HG02588 (cell line): ENCODE measurements at regions not wholly inside any gene's neighbourhood (a gene's known extent, or its start where the extent isn't known, plus 50 kb on each side); places are given as distances from the start of the nearest gene placed in this dataset.
"Not testable (repeated sequence)": the region's sequence is repeated elsewhere in the genome, so short reads cannot be mapped to it uniquely, and the experiment has no call there.

Source experiments
- ATAC-seq: cut with Tn5 transposase; IDR thresholded peaks from one replicate; pipeline ENCODE4 v1.9.1; 2021; ENCODE audit warnings: mild to moderate bottlenecking, moderate library complexity; ENCODE audit not compliant: unreplicated experiment

DNA sequence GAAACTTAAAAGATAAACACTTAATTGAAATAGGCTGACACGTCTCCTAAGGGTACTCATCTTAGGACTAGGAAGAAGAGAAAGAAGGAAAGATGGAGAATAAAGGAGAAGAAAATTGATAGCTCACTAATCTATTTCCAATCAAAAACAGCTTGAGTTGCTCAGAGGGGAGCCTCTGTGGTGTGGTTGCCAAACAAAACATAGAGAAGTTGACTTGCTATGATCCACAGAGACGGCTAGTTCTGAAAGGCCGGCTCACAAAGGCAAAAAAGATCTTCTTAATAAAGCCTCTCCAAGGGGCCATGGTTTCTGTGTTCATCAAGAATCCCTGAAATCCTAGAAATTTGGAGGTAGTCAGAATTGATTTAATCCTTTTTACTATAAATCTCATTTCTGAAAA, 644.1 kb downstream of the LMO4 start:
- ATAC-seq = no peak

DNA sequence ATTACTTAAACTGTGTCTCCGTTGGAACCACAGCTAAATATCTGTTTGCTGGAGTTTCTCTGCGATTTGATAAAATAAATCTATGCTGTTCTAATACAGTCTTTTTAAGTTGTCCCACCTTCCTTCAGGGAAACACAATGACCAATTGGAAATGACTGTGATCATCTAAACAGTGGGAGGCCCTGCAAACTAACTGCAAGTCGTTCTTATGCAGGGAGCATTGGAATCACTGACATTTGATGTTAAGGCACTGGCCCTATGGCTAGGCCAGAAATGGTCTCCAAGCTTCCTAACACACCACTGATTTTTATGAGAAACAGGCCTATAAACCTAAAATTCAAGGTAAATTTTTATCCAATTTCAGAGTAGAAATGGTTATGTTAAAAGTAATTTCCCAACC, 645.2 kb downstream of the LMO4 start:
- ATAC-seq = no peak

DNA sequence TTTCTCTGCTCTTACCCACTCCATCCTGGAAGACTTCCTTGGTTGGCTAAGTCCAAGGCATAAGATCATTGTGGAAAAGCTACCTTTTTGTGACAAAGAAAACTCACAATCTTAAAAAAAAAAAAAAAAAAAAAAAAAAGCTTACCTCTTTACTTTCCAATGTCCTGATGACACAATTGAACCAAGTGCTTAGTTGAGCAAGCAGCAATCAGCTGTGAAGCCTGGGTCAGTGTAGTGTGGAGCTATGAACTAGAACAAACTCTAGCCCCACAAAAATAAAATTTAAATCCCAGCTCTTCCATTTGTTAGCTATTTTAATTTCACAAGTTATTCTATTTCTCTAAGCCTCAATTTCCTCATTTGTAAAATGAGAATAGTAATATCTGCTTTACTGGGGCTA, 647.6 kb downstream of the LMO4 start:
- ATAC-seq = no peak

- ATAC-seq = no peak
Measured at GRCh38 chr1:87977145-87977544, 648.5 kb downstream of the LMO4 start.

DNA sequence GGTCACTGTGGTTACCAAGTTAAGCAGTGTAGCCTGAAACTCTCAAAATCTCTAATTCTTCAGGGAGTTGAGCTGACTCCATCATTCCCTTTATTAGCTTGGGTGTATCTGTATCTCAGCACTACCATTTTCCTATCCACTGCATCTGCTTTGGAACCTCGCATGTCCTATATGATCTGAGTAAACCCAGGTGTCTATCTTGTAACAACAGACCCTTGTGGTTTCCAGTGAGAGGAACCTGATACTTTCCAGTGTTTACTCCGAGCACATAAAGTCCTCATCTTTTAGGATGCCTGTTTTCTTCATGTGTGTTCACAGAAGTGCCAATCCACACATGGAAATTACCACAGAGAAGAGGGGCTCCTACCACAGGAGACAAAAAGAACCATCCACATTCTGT, 650.4 kb downstream of the LMO4 start:
- ATAC-seq = no peak

GRCh38 chr1:87980494-87980893, 651.8 kb downstream of the LMO4 start:
- no peak for ATAC-seq

DNA sequence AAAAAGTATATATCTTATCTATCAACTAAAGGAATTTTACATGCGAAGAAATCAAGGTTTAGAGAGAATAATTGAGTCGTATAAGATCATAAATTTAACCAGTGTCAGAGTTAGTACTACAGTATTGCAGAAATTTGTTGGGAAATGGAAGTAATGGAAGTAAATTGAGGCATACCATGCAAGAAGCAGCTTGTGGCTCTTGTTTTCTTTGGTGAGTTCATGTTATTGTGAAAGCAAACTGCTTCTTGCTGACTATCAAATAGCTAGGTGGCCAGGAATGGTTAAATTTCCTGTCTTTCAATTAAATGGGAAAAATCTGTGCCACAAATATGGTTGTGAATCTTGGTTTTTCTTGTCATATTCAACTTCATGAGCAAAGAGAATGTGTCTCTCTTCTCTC, 652.7 kb downstream of the LMO4 start:
- ATAC-seq = no peak

GRCh38 chr1:87981810-87982209, 653.1 kb downstream of the LMO4 start:
- no peak for ATAC-seq

DNA sequence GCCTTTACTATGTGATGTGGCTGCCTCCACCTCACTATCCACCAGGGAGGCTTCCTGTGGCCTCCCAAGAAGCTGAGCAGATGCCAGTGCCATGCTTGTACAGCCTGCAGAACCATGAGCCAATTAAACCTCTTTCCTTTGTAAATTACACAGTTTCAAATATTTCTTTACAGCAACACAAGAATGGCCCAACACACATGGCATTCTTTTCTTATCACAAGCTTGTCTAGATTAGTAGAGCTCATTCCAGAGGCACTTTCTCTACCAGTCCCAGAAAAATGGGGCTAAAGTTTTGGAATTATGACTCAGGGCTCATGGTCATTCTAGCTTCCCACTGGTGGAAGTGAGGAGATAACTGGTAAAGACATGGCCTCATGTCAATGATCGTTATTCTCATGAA, 655.2 kb downstream of the LMO4 start:
- no peak for ATAC-seq

- no peak for ATAC-seq
Measured at GRCh38 chr1:87985071-87985470, 656.4 kb downstream of the LMO4 start.

GRCh38 chr1:87986130-87986866, 657.6 kb downstream of the LMO4 start:
- no peak for ATAC-seq

GRCh38 chr1:87989346-87989745, 660.7 kb downstream of the LMO4 start:
- ATAC-seq = no peak

- ATAC-seq = not testable (repeated sequence)
Measured at GRCh38 chr1:87992536-87992935, 663.9 kb downstream of the LMO4 start.

DNA sequence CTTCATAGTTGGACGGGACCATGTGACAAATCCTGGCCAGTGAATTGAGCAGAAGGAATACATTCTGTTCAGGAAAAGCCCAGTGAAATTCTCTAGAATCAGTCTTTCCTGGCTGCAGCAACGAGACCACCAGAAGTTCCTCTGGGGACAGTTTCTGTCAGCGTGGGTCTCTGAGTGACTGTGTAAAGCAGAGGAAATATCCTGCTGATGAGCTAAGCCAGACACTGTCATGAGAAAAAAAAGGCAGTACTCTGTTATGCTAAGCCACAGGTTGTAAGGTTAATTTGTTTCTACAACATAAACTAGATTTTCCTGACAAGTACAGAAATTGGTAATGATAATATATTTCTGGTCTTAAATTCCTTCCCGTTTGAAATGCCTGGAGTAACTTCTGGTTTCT, 664.4 kb downstream of the LMO4 start:
- no peak for ATAC-seq

DNA sequence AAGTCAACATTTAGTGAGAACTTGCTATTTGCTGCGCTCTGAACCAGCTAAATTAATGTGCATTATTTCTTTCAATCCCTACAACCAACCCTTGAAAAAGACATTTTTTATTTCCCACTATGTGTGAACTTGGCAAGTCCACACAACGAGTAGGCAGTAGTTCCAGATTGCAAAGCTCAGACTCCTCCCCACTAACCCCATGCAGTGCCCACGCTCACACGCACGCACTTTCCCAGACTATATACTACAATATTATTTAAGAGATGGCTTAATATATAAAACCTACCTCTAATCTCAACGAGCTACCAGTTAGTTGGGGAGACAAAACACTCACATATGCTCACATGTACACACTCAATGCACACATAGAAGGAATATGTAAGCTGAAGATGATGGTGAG, 671.2 kb downstream of the LMO4 start:
- ATAC-seq = no peak

GRCh38 chr1:88001460-88001859, 672.8 kb downstream of the LMO4 start:
- no peak for ATAC-seq

DNA sequence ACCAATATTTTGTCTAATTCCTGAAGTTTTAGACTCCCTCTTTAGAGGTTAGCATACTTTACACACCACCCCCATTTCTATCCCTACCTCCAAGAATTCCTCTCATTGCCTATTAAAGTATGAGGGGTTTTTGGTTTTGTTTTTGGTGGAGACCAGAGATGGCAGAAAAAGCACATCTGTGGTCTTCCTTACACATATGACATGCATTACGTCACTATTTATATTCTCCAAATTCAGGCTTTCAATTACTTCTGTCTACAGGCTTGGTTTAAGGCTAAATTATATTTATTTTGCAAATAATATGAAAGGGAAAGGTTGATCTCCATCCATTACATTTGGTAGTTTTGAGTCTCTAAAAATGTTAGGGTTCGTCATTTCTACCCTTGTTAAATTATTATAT, 674.6 kb downstream of the LMO4 start:
- no peak for ATAC-seq

DNA sequence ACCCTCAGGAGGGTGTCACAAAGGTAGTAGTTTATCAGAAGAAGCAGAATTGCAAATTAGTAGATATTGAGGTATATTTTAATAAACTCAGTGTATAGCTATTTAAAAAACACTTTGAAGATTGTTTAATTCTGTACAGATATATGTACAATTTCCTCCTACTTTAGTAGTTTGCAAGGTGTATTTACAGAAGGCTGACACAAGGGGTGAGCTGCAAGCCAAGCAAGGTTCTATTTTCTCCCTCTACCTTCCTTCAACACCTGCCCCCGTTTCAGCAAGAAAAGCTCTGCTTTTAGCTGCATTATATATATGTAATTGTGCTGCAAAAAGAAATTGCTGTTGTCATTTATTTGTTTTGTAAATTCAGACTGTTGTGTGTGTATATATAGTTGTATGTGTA, 674.2 kb upstream of the PKN2 start:
- ATAC-seq = no peak

DNA sequence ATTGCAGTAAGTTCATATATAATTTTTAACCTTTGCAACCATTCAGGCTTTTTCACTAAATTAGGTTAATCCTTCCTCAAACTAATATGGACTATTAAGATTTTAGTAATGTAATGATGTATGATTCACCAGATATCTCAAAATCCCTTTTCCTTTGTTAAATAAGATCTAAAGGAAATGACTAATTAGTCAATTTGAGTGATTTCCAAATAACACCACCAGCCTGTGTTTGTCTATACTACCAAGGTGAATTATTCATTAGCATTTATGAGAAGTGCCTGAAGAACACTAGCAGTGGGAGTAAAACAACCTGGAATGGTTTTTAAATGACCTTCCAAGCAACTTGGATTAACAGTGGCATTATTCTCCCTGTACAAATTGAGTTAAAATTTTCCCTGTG, 670.6 kb upstream of the PKN2 start:
- no peak for ATAC-seq

DNA sequence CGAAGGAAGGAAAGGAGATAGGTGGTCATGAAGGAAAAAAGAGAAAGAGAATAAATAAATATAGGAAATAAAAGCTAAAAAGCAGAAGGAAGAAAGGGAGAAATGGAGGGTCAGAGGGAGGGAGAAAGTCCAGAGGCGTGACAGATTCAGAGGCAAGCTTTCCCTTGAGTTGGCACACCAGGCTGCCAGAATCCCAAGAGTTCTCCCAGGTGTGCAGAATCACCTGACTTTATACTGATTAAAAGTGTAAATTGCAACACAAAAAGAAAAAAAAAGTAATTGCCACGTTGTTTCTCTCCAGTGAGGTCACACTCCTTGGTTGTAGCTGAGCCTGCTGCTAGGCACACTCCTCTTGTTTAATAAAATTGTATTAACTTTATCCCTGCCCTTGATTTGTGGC, 669.9 kb upstream of the PKN2 start:
- ATAC-seq = no peak

- no peak for ATAC-seq
Measured at GRCh38 chr1:88016947-88017346, 667.1 kb upstream of the PKN2 start.

GRCh38 chr1:88021529-88021928, 662.5 kb upstream of the PKN2 start:
- no peak for ATAC-seq

GRCh38 chr1:88022516-88022915, 661.6 kb upstream of the PKN2 start:
- ATAC-seq = no peak
